ENCODE measurements at regions not wholly inside any gene's neighbourhood (a gene's known extent, or its start where the extent isn't known, plus 50 kb on each side); places are given as distances from the start of the nearest gene placed in this dataset.
"Not testable (repeated sequence)": the region's sequence is repeated elsewhere in the genome, so short reads cannot be mapped to it uniquely, and the experiment has no call there.

GRCh38 chr4:102403116-102403515, 57.8 kb upstream of the SLC39A8 start:
- ChIA-PET POLR2A (ENCODE audit: unreplicated experiment) (no interaction called here), CTCF (no interaction called here)
- no peak for TF ChIP-seq CTCF (conservative IDR thresholded peaks at IDR 0.05)
- no peak overlapping the region for H3K4me2 ChIP-seq
- H3F3A ChIP-seq (ENCODE audit: insufficient read depth, low read depth), result no peaks in the 10 kb centered on the region
- no peaks in the 10 kb centered on the region for H3K27me3 ChIP-seq (ENCODE audit: insufficient read depth, low read depth)
- H3K4me3 ChIP-seq, result no peak overlapping the region
- H3K9me2 ChIP-seq (ENCODE audit: insufficient read depth), result no peaks in the 10 kb centered on the region
- intact Hi-C loops (cut with micrococcal nuclease; ENCODE audit: unreplicated experiment), result no loop called here
- no peaks in the 10 kb centered on the region for H3K36me3 ChIP-seq (ENCODE audit: low read depth)
- H4K20me1 ChIP-seq (ENCODE audit: insufficient read depth), result no peaks in the 10 kb centered on the region
- H3K79me2 ChIP-seq (ENCODE audit: low read depth), result no peaks in the 10 kb centered on the region
- no peaks in the 10 kb centered on the region for H3K4me1 ChIP-seq (replicated peaks; ENCODE audit: insufficient read depth)
- no peak for DNase-seq
- no TSS peak for BruUV-seq (replicated peaks)
- no peaks in the 10 kb centered on the region for H3K9me3 ChIP-seq (ENCODE audit: insufficient read depth, low read depth)
- H3K27ac ChIP-seq, result no peak overlapping the region
- no peak overlapping the region for H2AFZ ChIP-seq

GRCh38 chr4:102404431-102404969, 59.2 kb upstream of the SLC39A8 start:
- no peak overlapping the region for H3K4me2 ChIP-seq
- no peaks in the 10 kb centered on the region for H3F3A ChIP-seq (ENCODE audit: insufficient read depth, low read depth)
- H3K4me3 ChIP-seq, result no peak overlapping the region
- H3K79me2 ChIP-seq (ENCODE audit: low read depth), result no peaks in the 10 kb centered on the region
- POLR2A ChIA-PET (ENCODE audit: unreplicated experiment), result no interaction called here
- no peaks in the 10 kb centered on the region for H3K9me2 ChIP-seq (ENCODE audit: insufficient read depth)
- TF ChIP-seq CTCF (conservative IDR thresholded peaks at IDR 0.05), result no peak
- TF ChIP-seq EZH2 (IDR thresholded peaks at IDR 0.05; ENCODE audit: low read depth), result no peak
- no peaks in the 10 kb centered on the region for H3K36me3 ChIP-seq (ENCODE audit: low read depth)
- no peak overlapping the region for H2AFZ ChIP-seq
- no peaks in the 10 kb centered on the region for H3K9me3 ChIP-seq (ENCODE audit: insufficient read depth, low read depth)
- H3K27ac ChIP-seq, result no peak overlapping the region
- CTCF ChIA-PET, result no interaction called here
- H3K27me3 ChIP-seq (ENCODE audit: insufficient read depth, low read depth), result no peaks in the 10 kb centered on the region
- BruUV-seq (replicated peaks), result no TSS peak
- no peaks in the 10 kb centered on the region for H4K20me1 ChIP-seq (ENCODE audit: insufficient read depth)
- DNase-seq, result no peak
- intact Hi-C loops (cut with micrococcal nuclease; ENCODE audit: unreplicated experiment), result no loop called here
- H3K4me1 ChIP-seq (replicated peaks; ENCODE audit: insufficient read depth), result no peaks in the 10 kb centered on the region

GRCh38 chr4:102405821-102406401, 60.6 kb upstream of the SLC39A8 start:
- Histone ChIP-seq H2AFZ (no peak overlapping the region), H3K9me3 (ENCODE audit: insufficient read depth, low read depth) (no peaks in the 10 kb centered on the region), H3K27ac (no peak overlapping the region), H4K20me1 (ENCODE audit: insufficient read depth) (no peaks in the 10 kb centered on the region), H3K27me3 (ENCODE audit: insufficient read depth, low read depth) (no peaks in the 10 kb centered on the region), H3K4me2 (no peak overlapping the region), H3K4me3 (no peak overlapping the region), H3K4me1 (replicated peaks; ENCODE audit: insufficient read depth) (no peaks in the 10 kb centered on the region), H3K9me2 (ENCODE audit: insufficient read depth) (no peaks in the 10 kb centered on the region), H3F3A (ENCODE audit: insufficient read depth, low read depth) (no peaks in the 10 kb centered on the region), H3K79me2 (ENCODE audit: low read depth) (no peaks in the 10 kb centered on the region), H3K36me3 (ENCODE audit: low read depth) (no peaks in the 10 kb centered on the region)
- no TSS peak for BruUV-seq (replicated peaks)
- intact Hi-C loops (cut with micrococcal nuclease; ENCODE audit: unreplicated experiment), result no loop called here
- DNase-seq, result no peak
- POLR2A ChIA-PET (ENCODE audit: unreplicated experiment), result no interaction called here
- TF ChIP-seq CTCF (conservative IDR thresholded peaks at IDR 0.05), result no peak
- no peak for TF ChIP-seq EZH2 (IDR thresholded peaks at IDR 0.05; ENCODE audit: low read depth)
- CTCF ChIA-PET, result interaction anchor here (0.6 kb wide), 1 partner anchor 94 kb away, joined by 3 read pairs; no protein-coding TSS in a partner anchor

GRCh38 chr4:102410884-102411283, 65.6 kb upstream of the SLC39A8 start:
- CTCF ChIA-PET; BruUV-seq (replicated peaks): not testable (repeated sequence)

More at GRCh38 chr4:102410884-102411283, 65.6 kb upstream of the SLC39A8 start:
- H3K79me2 ChIP-seq (ENCODE audit: low read depth); H3K4me2 ChIP-seq; H3K27me3 ChIP-seq (ENCODE audit: insufficient read depth, low read depth); H3K4me1 ChIP-seq (replicated peaks; ENCODE audit: insufficient read depth); H4K20me1 ChIP-seq (ENCODE audit: insufficient read depth); intact Hi-C loops (cut with micrococcal nuclease; ENCODE audit: unreplicated experiment); H3K36me3 ChIP-seq (ENCODE audit: low read depth); DNase-seq; POLR2A ChIA-PET (ENCODE audit: unreplicated experiment); H2AFZ ChIP-seq; H3K27ac ChIP-seq; H3K9me3 ChIP-seq (ENCODE audit: insufficient read depth, low read depth); H3K9me2 ChIP-seq (ENCODE audit: insufficient read depth); H3K4me3 ChIP-seq; H3F3A ChIP-seq (ENCODE audit: insufficient read depth, low read depth): not testable (repeated sequence)
